Psoas muscle (tissue), 7 donors: ENCODE measurements at regions not wholly inside any gene's neighbourhood (a gene's known extent, or its start where the extent isn't known, plus 50 kb on each side); places are given as distances from the start of the nearest gene placed in this dataset.
"Not testable (repeated sequence)": the region's sequence is repeated elsewhere in the genome, so short reads cannot be mapped to it uniquely, and the experiment has no call there.

ENCODE experiments used
- ATAC-seq, 4 donors: fragments of 200-7000 bp; cut with Tn5 transposase; one replicate each; pipeline ENCODE4 v1.9.1; 2020; ENCODE audit warnings: moderate library complexity in 3 of 4, mild to moderate bottlenecking in 2 of 4
- DNase-seq, 2 donors: peaks; one replicate each; pipeline ENCODE4 v3.0.0-alpha.2; 2020
- H3K27ac ChIP-seq: fragments of 200-600 bp; one replicate; pipeline ENCODE4 v1.8.0; 2022
- H3K27me3 ChIP-seq, 3 donors: fragments of 200-600 bp in 1 of 3; one replicate each; pipeline versions ENCODE4 v1.6.1 to v1.8.0; 2013 to 2022; ENCODE audit warnings: low read length in 2 of 3, mild to moderate bottlenecking in 2 of 3, moderate library complexity in 1 of 3; ENCODE audit not compliant: insufficient read depth in 3 of 3
- H3K36me3 ChIP-seq, 2 donors: fragments of 200-600 bp in 1 of 2; one replicate each; pipeline versions ENCODE4 v1.6.1 to v1.8.0; 2013 to 2022; ENCODE audit warnings: low read depth in 1 of 2, mild to moderate bottlenecking in 1 of 2, moderate library complexity in 1 of 2; ENCODE audit not compliant: insufficient read depth in 1 of 2
- H3K4me1 ChIP-seq: fragments of 200-600 bp; one replicate; pipeline ENCODE4 v1.8.0; 2022
- H3K4me3 ChIP-seq: fragments of 200-600 bp; one replicate; pipeline ENCODE4 v1.8.0; 2022; ENCODE audit warnings: mild to moderate bottlenecking
- H3K9me3 ChIP-seq: fragments of 200-600 bp; one replicate; pipeline ENCODE4 v1.8.0; 2022
- WGBS, 3 donors: extraction: QIAGEN DNeasy Blood & Tissue Kit; methylation state at CpG; one replicate each; pipeline versions ENCODE4 v1.1.6 to v1.1.7; 2013; 5-methylcytosine and 5-hydroxymethylcytosine counted together
- intact Hi-C, 2 donors: fragments of 100-400 bp; cut with DNase I; formaldehyde crosslinking; loops; one replicate each; pipeline versions ENCODE4 v1.11.0 to v1.14.2; 2022
- TF ChIP-seq, protein P1 (sequence below): fragments of 200-600 bp; IDR thresholded peaks from one replicate; pipeline ENCODE4 v1.8.0; 2022; ENCODE audit warnings: antibody characterized with exemption
- donor health status: healthy with polysubstance abuse.
- donor health status: DM: no; HTN: no; CAD: no; lungs with moderate emphysema.
- donor health status: Bipolar disorder and iron deficiency.
- donor health status: healthy.
- donor health status: DM: yes; HTN: yes; CAD: no.
- donor health status: DM: no; HTN: no; CAD: no.
- donor health status: DM: yes; HTN: yes; CAD: no.

DNA sequence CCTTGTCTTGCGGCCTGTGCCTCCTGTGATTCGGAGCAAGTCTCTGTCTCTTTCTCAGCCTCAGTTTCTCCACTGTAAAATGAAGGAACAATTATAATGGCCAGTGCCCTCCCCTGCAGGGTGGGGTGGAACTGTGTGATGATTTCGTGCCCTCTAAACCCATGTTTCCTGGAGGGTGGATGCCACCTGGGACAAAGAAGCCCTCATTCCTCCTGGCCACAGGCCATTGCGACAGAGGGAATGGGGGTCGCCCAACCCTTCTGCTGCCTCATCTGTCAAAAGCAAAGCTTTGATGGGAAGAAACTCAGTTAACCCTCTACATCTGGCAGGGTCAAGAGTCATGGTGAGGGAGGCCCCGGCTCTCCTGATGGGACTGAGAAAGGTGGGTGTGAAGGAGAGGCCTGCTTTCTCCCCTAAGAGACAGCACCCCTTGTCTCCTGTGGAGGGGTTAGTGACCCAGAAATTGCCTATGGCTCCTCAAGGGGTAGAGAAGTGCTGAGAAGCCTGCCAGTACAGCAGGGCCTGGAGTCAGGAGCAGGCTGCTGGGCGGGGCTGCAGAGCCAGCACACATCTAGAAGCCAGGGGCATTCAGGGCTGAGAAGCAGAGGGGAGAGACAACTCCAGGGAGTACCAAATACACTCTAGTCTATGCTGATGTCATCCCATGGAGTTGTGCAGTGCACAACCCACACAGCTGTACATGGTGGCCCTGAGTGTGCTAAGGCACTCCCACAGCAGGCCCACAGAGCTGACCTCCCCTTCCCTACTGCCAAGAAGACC is 61.0 kb downstream of the PLXNA1 start:
- Histone ChIP-seq H3K9me3 (no peaks in the 10 kb centered on the region), H3K4me1 (no peaks in the 10 kb centered on the region), H3K27ac (no peak overlapping the region), H3K27me3 (no peaks in the 10 kb centered on the region), H3K4me3 (no peak overlapping the region), H3K36me3 (no peaks in the 10 kb centered on the region)
- WGBS, 3 donors, result 68 to 80% (median 73%) methylated on average over 7 of the region's 7 CpGs
- intact Hi-C loops, result no loop called here
- DNase-seq, result peak; percentile 6 to 34
- TF ChIP-seq, protein P1, sequence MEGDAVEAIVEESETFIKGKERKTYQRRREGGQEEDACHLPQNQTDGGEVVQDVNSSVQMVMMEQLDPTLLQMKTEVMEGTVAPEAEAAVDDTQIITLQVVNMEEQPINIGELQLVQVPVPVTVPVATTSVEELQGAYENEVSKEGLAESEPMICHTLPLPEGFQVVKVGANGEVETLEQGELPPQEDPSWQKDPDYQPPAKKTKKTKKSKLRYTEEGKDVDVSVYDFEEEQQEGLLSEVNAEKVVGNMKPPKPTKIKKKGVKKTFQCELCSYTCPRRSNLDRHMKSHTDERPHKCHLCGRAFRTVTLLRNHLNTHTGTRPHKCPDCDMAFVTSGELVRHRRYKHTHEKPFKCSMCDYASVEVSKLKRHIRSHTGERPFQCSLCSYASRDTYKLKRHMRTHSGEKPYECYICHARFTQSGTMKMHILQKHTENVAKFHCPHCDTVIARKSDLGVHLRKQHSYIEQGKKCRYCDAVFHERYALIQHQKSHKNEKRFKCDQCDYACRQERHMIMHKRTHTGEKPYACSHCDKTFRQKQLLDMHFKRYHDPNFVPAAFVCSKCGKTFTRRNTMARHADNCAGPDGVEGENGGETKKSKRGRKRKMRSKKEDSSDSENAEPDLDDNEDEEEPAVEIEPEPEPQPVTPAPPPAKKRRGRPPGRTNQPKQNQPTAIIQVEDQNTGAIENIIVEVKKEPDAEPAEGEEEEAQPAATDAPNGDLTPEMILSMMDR, result no peak
- no peak for ATAC-seq

DNA sequence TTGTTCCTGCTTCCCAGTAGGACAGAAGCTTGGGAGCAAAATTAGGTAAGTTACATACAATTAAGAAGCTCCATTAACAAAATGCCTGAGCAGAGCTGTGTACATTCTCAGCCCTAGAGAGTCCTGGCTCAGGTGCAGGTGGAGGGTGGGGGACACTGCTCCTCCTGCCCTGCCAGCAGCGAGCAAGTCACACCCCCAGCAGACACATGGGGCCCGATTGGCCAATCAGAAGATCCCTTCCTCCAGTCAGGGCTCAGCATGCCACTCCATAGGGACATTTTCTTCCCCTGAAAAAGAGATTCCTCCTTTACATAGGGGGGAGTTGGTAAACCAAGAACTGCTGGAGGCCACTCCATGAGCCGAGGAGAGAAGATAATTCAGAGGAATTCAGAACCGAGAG is 62.1 kb downstream of the PLXNA1 start:
- DNase-seq, result peak; percentile 12 to 39
- Histone ChIP-seq H3K27me3 (no peaks in the 10 kb centered on the region), H3K27ac (no peak overlapping the region), H3K9me3 (no peaks in the 10 kb centered on the region), H3K36me3 (no peaks in the 10 kb centered on the region), H3K4me3 (no peak overlapping the region), H3K4me1 (no peaks in the 10 kb centered on the region)
- 31 to 46% (median 40%) methylated on average over 4 of the region's 4 CpGs for WGBS, 3 donors
- TF ChIP-seq, protein P1, result no peak
- intact Hi-C loops, result no loop called here
- peak in 3 of 4 donors; percentile 56 to 61 (median 58) for ATAC-seq

GRCh38 chr3:127045435-127046045 is 62.6 kb downstream of the PLXNA1 start:
- no peak overlapping the region for H3K4me3 ChIP-seq
- no peak for ATAC-seq

DNA sequence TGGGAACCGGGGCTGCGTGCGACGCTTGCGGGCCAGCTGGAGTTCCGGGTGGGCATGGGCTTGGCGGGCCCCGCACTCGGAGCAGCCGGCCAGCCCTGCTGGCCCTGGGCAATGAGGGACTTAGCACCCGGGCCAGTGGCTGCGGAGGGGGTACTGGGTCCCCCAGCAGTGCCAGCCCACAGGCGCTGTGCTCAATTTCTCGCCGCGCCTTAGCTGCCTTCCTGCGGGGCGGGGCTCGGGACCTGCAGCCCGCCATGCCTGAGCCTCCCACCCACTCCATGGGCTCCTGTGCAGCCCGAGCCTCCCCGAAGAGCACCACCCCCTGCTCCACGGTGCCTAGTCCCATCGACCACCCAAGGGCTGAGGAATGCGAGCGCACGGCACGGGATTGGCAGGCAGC is 63.8 kb downstream of the PLXNA1 start:
- H3K27me3 ChIP-seq, H3K9me3 ChIP-seq, H3K36me3 ChIP-seq, H3K4me1 ChIP-seq, H3K4me3 ChIP-seq, intact Hi-C loops, H3K27ac ChIP-seq, ATAC-seq: not testable (repeated sequence)
- peak; percentile 4 to 32 for DNase-seq
- WGBS, 3 donors, result 93 to 95% (median 93%) methylated on average over 17 to 28 of the region's 28 CpGs

More at GRCh38 chr3:127045435-127046045, 62.6 kb downstream of the PLXNA1 start:
- intact Hi-C loops, result no loop called here
- H3K36me3 ChIP-seq, result no peaks in the 10 kb centered on the region
- WGBS, 3 donors, result 31 to 46% (median 33%) methylated on average over 5 of the region's 5 CpGs
- no peaks in the 10 kb centered on the region for H3K27me3 ChIP-seq
- H3K4me1 ChIP-seq, result no peaks in the 10 kb centered on the region
- H3K9me3 ChIP-seq, result no peaks in the 10 kb centered on the region
- DNase-seq, result no peak
- TF ChIP-seq, protein P1, result no peak
- H3K27ac ChIP-seq, result no peak overlapping the region

DNA sequence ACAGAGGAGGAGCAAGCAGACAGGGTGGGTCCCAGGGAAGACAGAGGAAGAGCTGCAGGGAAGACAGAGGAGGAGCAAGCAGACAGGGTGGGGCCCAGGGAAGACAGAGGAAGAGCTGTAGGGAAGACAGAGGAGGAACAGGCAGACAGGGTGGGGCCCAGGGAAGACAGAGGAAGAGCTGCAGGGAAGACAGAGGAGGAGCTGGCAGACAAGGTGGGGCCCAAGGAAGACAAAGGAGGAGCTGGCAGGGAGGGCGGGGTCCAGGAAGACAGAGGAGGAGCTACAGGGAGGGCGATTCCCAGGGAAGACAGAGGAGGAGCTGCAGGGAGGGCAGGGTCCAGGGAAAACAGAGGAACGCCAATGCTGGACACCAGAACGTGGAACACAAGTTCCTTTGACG is 66.5 kb downstream of the PLXNA1 start:
- peak; percentile 6 to 36 for DNase-seq
- no peak overlapping the region for H3K4me3 ChIP-seq
- intact Hi-C loops, result no loop called here

More for the DNA sequence above, 66.5 kb downstream of the PLXNA1 start:
- Histone ChIP-seq H3K27ac (no peak overlapping the region), H3K4me1 (no peaks in the 10 kb centered on the region), H3K27me3 (no peaks in the 10 kb centered on the region), H3K36me3 (no peaks in the 10 kb centered on the region), H3K9me3 (no peaks in the 10 kb centered on the region)
- 75 to 85% (median 81%) methylated on average over 4 to 5 of the region's 5 CpGs for WGBS, 3 donors
- TF ChIP-seq, protein P1, result no peak
- no peak for ATAC-seq
